Testis (tissue), 2 donors: ENCODE measurements at regions not wholly inside any gene's neighbourhood (a gene's known extent, or its start where the extent isn't known, plus 50 kb on each side); places are given as distances from the start of the nearest gene placed in this dataset.

Experiments
- CTCF ChIP-seq, 3 experiments: fragments of 450-650 bp in 2 of 3; fragments of 200-600 bp in 1 of 3; sonication (generic) in 1 of 3; IDR thresholded peaks; one replicate each; pipeline ENCODE4 v1.5.1; 2016 to 2019; ENCODE audit warnings: antibody characterized with exemption in 3 of 3, mild to moderate bottlenecking in 2 of 3, moderate library complexity in 1 of 3
- POLR2A ChIP-seq: fragments of 450-650 bp; IDR thresholded peaks from one replicate; pipeline ENCODE4 v1.6.1; 2017; ENCODE audit warnings: antibody characterized with exemption, mild to moderate bottlenecking, moderate library complexity

GRCh38 chr5:97714424-97714823, 531.4 kb upstream of the RIOK2 start:
- TF ChIP-seq POLR2A = no peak
- no peak for TF ChIP-seq CTCF (IDR thresholded peaks at IDR 0.05)
